ENCODE measurements at regions not wholly inside any gene's neighbourhood (a gene's known extent, or its start where the extent isn't known, plus 50 kb on each side); places are given as distances from the start of the nearest gene placed in this dataset.
A peak's percentile ranks its signal among the peaks of the same experiment; 100 is the strongest.

DNA sequence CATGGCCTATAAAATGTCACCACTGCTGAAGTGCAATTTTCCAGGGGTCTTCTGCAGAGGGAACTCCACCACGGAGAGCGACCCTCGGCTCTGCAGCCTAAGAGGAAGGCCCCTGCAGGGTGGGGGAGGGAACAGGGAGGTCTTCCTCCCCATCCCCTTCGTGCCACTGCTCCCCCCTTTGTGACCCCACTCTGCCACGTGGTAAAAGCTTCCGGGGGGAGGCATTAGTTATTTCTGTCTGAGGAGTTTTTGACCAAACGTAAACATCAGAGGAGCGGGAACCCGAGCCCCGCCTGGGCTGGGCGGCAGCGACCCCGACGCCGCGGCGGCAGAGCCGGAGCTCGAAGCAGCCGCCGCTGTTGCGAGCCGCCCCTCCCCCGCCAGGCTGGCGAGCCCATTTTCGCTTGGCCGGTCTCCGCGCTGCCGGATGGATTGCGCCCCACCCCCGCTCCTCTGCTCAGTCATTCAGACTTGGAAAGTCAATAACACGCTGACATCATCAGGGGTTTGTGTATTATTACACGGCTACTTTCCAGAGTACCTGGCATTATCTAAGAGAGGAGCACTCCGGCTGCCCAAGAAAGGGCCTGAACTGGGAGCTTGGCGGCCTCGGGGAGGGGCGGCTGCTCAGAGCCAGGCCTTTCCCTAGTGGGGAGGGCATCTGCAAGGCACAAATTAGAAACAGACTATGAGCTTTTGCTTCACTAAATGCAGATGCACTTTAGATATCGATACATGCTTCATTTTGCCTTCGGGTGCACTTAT is 162.5 kb upstream of the TBL1XR1 start (continued):
- TF ChIP-seq, protein P1, sequence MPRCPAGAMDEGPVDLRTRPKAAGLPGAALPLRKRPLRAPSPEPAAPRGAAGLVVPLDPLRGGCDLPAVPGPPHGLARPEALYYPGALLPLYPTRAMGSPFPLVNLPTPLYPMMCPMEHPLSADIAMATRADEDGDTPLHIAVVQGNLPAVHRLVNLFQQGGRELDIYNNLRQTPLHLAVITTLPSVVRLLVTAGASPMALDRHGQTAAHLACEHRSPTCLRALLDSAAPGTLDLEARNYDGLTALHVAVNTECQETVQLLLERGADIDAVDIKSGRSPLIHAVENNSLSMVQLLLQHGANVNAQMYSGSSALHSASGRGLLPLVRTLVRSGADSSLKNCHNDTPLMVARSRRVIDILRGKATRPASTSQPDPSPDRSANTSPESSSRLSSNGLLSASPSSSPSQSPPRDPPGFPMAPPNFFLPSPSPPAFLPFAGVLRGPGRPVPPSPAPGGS (CRISPR knock-in tag; IDR thresholded peaks at IDR 0.05), result no peak
- no peak for TF ChIP-seq REL (CRISPR knock-in tag; conservative IDR thresholded peaks at IDR 0.05)
- no peak for TF ChIP-seq ZNF20 (CRISPR knock-in tag; IDR thresholded peaks at IDR 0.05)
- TF ChIP-seq, protein P2, sequence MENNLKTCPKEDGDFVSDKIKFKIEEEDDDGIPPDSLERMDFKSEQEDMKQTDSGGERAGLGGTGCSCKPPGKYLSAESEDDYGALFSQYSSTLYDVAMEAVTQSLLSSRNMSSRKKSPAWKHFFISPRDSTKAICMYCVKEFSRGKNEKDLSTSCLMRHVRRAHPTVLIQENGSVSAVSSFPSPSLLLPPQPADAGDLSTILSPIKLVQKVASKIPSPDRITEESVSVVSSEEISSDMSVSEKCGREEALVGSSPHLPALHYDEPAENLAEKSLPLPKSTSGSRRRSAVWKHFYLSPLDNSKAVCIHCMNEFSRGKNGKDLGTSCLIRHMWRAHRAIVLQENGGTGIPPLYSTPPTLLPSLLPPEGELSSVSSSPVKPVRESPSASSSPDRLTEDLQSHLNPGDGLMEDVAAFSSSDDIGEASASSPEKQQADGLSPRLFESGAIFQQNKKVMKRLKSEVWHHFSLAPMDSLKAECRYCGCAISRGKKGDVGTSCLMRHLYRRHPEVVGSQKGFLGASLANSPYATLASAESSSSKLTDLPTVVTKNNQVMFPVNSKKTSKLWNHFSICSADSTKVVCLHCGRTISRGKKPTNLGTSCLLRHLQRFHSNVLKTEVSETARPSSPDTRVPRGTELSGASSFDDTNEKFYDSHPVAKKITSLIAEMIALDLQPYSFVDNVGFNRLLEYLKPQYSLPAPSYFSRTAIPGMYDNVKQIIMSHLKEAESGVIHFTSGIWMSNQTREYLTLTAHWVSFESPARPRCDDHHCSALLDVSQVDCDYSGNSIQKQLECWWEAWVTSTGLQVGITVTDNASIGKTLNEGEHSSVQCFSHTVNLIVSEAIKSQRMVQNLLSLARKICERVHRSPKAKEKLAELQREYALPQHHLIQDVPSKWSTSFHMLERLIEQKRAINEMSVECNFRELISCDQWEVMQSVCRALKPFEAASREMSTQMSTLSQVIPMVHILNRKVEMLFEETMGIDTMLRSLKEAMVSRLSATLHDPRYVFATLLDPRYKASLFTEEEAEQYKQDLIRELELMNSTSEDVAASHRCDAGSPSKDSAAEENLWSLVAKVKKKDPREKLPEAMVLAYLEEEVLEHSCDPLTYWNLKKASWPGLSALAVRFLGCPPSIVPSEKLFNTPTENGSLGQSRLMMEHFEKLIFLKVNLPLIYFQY (CRISPR knock-in tag; IDR thresholded peaks at IDR 0.05; ENCODE audit: borderline replicate concordance), result peak; percentile 59; the same call in 1 of the 2 replicates
- TF ChIP-seq ZNF615 (CRISPR knock-in tag; IDR thresholded peaks at IDR 0.05; ENCODE audit: borderline replicate concordance), result no peak; the same call in 1 of the 2 replicates
- TF ChIP-seq, protein P3, sequence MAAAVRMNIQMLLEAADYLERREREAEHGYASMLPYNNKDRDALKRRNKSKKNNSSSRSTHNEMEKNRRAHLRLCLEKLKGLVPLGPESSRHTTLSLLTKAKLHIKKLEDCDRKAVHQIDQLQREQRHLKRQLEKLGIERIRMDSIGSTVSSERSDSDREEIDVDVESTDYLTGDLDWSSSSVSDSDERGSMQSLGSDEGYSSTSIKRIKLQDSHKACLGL (CRISPR knock-in tag; IDR thresholded peaks at IDR 0.05), result peak; percentile 50; the same call in 1 of the 2 replicates
- peak; percentile 97 for TF ChIP-seq MED1 (CRISPR knock-in tag; IDR thresholded peaks at IDR 0.05)
- peak; percentile 67 for TF ChIP-seq STAG1 (CRISPR knock-in tag; IDR thresholded peaks at IDR 0.05)
- TF ChIP-seq ZNF354B (CRISPR knock-in tag; IDR thresholded peaks at IDR 0.05), result no peak
- TF ChIP-seq, protein P4, sequence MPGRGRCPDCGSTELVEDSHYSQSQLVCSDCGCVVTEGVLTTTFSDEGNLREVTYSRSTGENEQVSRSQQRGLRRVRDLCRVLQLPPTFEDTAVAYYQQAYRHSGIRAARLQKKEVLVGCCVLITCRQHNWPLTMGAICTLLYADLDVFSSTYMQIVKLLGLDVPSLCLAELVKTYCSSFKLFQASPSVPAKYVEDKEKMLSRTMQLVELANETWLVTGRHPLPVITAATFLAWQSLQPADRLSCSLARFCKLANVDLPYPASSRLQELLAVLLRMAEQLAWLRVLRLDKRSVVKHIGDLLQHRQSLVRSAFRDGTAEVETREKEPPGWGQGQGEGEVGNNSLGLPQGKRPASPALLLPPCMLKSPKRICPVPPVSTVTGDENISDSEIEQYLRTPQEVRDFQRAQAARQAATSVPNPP (CRISPR knock-in tag; IDR thresholded peaks at IDR 0.05), result peak; percentile 82
- no peak for TF ChIP-seq ZNF282 (IDR thresholded peaks at IDR 0.05; ENCODE audit: partially characterized antibody)
- no peak for TF ChIP-seq ZKSCAN5 (CRISPR knock-in tag; IDR thresholded peaks at IDR 0.05)
- peak; percentile 90 for TF ChIP-seq ZNF501 (CRISPR knock-in tag; IDR thresholded peaks at IDR 0.05)
- TF ChIP-seq ZBTB7A (CRISPR knock-in tag; IDR thresholded peaks at IDR 0.05), result peak; percentile 49; the same call in 1 of the 2 replicates
- TF ChIP-seq, protein P5, sequence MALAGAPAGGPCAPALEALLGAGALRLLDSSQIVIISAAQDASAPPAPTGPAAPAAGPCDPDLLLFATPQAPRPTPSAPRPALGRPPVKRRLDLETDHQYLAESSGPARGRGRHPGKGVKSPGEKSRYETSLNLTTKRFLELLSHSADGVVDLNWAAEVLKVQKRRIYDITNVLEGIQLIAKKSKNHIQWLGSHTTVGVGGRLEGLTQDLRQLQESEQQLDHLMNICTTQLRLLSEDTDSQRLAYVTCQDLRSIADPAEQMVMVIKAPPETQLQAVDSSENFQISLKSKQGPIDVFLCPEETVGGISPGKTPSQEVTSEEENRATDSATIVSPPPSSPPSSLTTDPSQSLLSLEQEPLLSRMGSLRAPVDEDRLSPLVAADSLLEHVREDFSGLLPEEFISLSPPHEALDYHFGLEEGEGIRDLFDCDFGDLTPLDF (CRISPR knock-in tag; IDR thresholded peaks at IDR 0.05), result no peak
- no peak for TF ChIP-seq ZNF781 (CRISPR knock-in tag; IDR thresholded peaks at IDR 0.05; ENCODE audit: borderline replicate concordance, not compliant biosample characterization)
- TF ChIP-seq ZNF263 (CRISPR knock-in tag; IDR thresholded peaks at IDR 0.05), result peak; percentile 92
- TF ChIP-seq, protein P6, sequence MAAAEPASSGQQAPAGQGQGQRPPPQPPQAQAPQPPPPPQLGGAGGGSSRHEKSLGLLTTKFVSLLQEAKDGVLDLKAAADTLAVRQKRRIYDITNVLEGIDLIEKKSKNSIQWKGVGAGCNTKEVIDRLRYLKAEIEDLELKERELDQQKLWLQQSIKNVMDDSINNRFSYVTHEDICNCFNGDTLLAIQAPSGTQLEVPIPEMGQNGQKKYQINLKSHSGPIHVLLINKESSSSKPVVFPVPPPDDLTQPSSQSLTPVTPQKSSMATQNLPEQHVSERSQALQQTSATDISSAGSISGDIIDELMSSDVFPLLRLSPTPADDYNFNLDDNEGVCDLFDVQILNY (CRISPR knock-in tag; conservative IDR thresholded peaks at IDR 0.05), result 0 out of 2 replicates have a peak, but pooled peaks have one; percentile 31
- no peak for TF ChIP-seq PHF20 (CRISPR knock-in tag; IDR thresholded peaks at IDR 0.05)
- peak; percentile 95 for TF ChIP-seq PAX8 (CRISPR knock-in tag; IDR thresholded peaks at IDR 0.05; ENCODE audit: borderline replicate concordance)
- TF ChIP-seq SP140L (CRISPR knock-in tag; IDR thresholded peaks at IDR 0.05; ENCODE audit: borderline replicate concordance), result no peak
